Lower lobe of right lung (tissue), 2 donors: ENCODE measurements at regions not wholly inside any gene's neighbourhood (a gene's known extent, or its start where the extent isn't known, plus 50 kb on each side); places are given as distances from the start of the nearest gene placed in this dataset.

Experiments used
- ATAC-seq, 2 donors: fragments of 200-7000 bp; cut with Tn5 transposase; one replicate each; pipeline ENCODE4 v1.9.1; 2020 to 2022; ENCODE audit warnings: mild to moderate bottlenecking in 2 of 2, moderate library complexity in 2 of 2
- DNase-seq: peaks from one replicate; pipeline ENCODE4 v3.0.0-alpha.2; 2020
- H3K27ac ChIP-seq: fragments of 200-600 bp; one replicate; pipeline ENCODE4 v1.8.0; 2022
- H3K27me3 ChIP-seq: fragments of 200-600 bp; one replicate; pipeline ENCODE4 v1.8.0; 2022; ENCODE audit warnings: low read depth
- H3K36me3 ChIP-seq: fragments of 200-600 bp; one replicate; pipeline ENCODE4 v1.8.0; 2022; ENCODE audit warnings: mild to moderate bottlenecking
- H3K4me1 ChIP-seq: fragments of 200-600 bp; one replicate; pipeline ENCODE4 v1.8.0; 2022
- H3K4me3 ChIP-seq: fragments of 200-600 bp; one replicate; pipeline ENCODE4 v1.8.0; 2022; ENCODE audit warnings: mild to moderate bottlenecking
- H3K9me3 ChIP-seq: fragments of 200-600 bp; one replicate; pipeline ENCODE4 v1.8.0; 2022
- CTCF ChIP-seq: fragments of 200-600 bp; IDR thresholded peaks from one replicate; pipeline ENCODE4 v1.8.0; 2022; ENCODE audit warnings: antibody characterized with exemption, mild to moderate bottlenecking
- intact Hi-C: fragments of 100-400 bp; cut with DNase I; formaldehyde crosslinking; loops from one replicate; pipeline ENCODE4 v1.11.0; 2022
- donor health status: DM: no; HTN: yes; CAD: no; lungs with severe emphysema.

DNA sequence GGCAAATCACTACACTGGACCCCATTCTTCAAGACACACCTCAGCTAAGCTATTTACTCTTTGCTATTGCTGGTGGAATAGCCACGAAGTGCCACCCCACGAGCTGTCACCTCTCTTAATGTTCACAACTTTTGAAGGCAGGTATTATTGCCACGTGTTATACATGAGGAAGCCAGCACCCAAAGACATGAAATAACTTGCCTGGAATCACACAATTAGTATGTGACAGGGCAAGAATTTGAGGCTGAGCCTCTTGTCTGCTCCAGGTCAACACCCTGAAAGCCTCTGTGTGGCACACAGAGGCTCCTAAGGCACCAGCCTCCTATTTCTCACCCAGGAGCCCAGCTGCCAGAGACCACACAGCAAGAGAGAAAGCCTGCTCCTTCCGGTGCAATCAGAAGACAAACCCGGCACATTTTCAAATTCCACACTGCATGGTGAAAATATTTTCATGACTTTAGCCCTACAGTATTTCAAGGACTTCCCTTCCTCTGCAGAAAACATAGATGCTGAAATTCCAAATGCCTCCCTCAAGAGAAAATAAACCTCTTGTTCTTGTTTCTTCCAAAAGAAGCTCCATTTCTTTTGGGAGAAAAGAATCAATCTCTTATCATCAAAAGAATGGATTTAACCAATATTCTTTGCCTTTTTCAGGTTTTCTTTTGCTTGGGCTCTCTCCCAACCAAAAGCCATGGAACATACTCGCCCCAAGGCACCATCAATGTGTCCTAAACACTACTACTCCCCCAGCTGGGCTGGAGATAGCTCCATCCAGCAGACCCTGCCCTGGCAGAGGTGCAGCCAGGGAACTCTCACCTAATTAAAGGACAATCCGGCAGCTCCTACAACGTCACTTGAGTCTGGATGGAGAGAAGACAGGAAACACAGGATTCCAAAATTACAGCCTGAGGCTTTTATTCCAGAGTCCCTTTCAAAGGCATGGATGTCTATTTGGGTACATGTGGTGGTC, 84.7 kb upstream of the THBS1 start:
- Histone ChIP-seq H3K27me3 (no peaks in the 10 kb centered on the region), H3K4me1 (peaks cover 4% of the 10 kb centered on the region), H3K36me3 (no peaks in the 10 kb centered on the region), H3K4me3 (no peak overlapping the region), H3K9me3 (no peaks in the 10 kb centered on the region), H3K27ac (no peak overlapping the region)
- DNase-seq, result no peak
- intact Hi-C loops, result loop anchor here (10.0 kb wide), 1 partner anchor 79 kb away; no protein-coding TSS in a partner anchor
- no peak for TF ChIP-seq CTCF
- no peak for ATAC-seq

DNA sequence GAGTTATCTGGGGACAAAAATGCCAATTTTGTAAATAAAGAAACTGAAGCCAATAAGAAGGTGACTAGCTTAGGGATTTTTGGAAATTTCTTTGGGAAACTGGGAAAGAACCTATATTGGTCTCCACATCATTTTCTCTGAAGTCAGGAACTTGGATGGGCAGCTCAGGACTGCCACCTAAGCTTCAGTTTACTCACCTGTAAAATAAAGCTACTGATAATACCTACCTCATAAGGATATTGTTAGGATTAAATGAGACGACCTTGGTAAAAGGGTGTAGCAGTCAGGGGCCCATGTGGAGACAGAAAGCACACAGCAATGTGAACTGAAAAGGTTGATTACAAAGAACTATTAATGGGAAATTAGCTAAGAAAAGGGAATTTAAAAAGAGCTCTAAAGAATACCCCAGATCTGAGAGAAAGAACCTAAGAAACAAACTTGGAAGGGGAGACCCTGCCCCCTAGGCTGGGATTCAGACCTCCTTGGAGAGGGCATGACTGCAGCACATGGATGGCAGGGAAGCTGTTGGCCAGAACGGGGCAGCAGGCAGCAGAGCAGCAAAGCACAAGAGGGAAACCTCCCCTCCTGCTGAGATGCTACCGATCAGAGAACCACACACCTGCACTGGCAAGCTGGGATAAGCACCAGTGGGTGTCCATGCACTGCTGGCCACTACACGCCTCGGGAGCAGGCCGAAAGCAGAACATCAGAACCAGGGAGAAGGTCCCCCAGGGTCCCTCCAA, 83.7 kb upstream of the THBS1 start:
- H3K9me3 ChIP-seq, result no peaks in the 10 kb centered on the region
- TF ChIP-seq CTCF, result no peak

DNA sequence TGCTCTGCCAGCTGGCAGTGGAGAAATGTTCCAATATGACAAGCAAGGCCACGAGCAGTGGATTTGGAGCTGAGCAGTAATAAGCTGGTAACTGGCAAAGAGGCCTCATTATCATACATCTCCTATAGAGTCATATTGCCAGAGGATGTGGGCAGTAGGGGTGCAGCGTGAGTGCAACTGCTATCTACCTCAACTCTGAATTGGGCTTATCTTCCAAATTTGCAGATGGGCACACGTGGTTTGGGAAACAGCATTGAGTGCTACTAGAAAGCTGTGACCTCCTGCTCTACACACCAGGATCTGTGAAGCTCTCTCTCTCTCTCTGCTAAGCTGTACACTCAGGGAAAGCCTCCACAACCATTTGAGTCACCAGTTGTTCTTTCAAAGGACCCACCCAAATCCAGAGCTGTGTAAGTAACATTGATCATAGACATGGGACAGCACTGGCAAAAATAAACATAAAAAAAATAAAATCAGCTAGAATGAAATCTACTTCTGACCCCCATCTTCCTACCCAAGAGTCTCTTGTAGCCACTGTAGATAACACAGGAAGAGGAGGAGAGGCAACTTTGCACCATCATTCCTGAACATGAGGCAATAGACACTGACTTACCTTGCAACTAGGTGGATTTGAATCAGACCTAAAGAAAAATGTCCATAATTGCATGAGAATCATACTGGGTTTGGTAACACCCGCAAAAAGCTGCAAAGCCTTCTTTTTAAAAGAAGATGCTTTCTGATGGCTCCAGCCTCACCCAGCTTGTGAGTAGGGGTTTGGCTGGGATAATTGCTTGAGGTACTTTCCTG, 82.9 kb upstream of the THBS1 start:
- Histone ChIP-seq H3K36me3 (no peaks in the 10 kb centered on the region), H3K27me3 (no peaks in the 10 kb centered on the region), H3K27ac (no peak overlapping the region), H3K9me3 (no peaks in the 10 kb centered on the region), H3K4me3 (no peak overlapping the region), H3K4me1 (peaks cover 4% of the 10 kb centered on the region)
- ATAC-seq (no peak), DNase-seq (no peak)
- TF ChIP-seq CTCF, result no peak
- intact Hi-C loops, result loop anchor here (10.0 kb wide), 1 partner anchor 77 kb away; no protein-coding TSS in a partner anchor

More for the DNA sequence above, 83.7 kb upstream of the THBS1 start:
- no peak for ATAC-seq
- Histone ChIP-seq H3K27ac (no peak overlapping the region), H3K4me1 (peaks cover 4% of the 10 kb centered on the region), H3K36me3 (no peaks in the 10 kb centered on the region), H3K27me3 (no peaks in the 10 kb centered on the region), H3K4me3 (no peak overlapping the region)
- DNase-seq, result no peak
- intact Hi-C loops, result loop anchor here (10.0 kb wide), 1 partner anchor 78 kb away; no protein-coding TSS in a partner anchor

- ATAC-seq (no peak), DNase-seq (no peak)
- TF ChIP-seq CTCF, result no peak
- Histone ChIP-seq H3K27me3 (no peaks in the 10 kb centered on the region), H3K36me3 (no peaks in the 10 kb centered on the region), H3K4me3 (no peak overlapping the region), H3K9me3 (no peaks in the 10 kb centered on the region), H3K27ac (no peak overlapping the region), H3K4me1 (peaks cover 2% of the 10 kb centered on the region)
- intact Hi-C loops, result loop anchor here (10.0 kb wide), 1 partner anchor 76 kb away; no protein-coding TSS in a partner anchor
Observed at GRCh38 chr15:39498629-39499028, 82.2 kb upstream of the THBS1 start.

DNA sequence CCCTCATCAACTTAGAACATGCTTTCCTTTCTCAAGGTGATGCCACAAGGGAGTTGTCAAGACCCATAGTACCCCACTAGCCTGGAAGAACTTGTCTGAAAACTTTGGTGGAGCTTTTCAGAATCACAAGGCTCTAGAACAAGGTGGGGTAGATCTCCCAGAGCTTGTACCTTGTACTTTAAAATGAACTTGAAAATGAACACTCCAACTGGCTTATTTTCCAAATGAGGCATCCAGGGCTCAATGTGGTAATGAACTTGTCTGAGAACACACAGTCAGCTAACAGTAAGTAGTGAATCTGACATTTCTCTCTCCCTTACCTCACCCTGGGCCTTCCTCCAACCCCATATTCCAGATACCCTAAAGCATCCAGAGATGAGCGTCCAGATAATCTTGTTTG, 81.8 kb upstream of the THBS1 start:
- no peaks in the 10 kb centered on the region for H3K9me3 ChIP-seq
- H3K4me3 ChIP-seq, result no peak overlapping the region
- intact Hi-C loops, result loop anchor here (10.0 kb wide), 1 partner anchor 76 kb away; no protein-coding TSS in a partner anchor
- ATAC-seq (no peak), DNase-seq (no peak)
- H3K27me3 ChIP-seq, result no peaks in the 10 kb centered on the region
- TF ChIP-seq CTCF, result no peak
- no peak overlapping the region for H3K27ac ChIP-seq
- no peaks in the 10 kb centered on the region for H3K36me3 ChIP-seq
- no peaks in the 10 kb centered on the region for H3K4me1 ChIP-seq
